Liver (tissue), 8 donors: ENCODE measurements at regions not wholly inside any gene's neighbourhood (a gene's known extent, or its start where the extent isn't known, plus 50 kb on each side); places are given as distances from the start of the nearest gene placed in this dataset.

ENCODE experiments used
- DNase-seq: peaks from one replicate; pipeline ENCODE4 v3.0.0-alpha.2; 2017; ENCODE audit warnings: low spot score
- H3K27ac ChIP-seq, 2 donors: one replicate each; pipeline ENCODE4 v1.7.0; 2013; ENCODE audit warnings: inconsistent platforms in 2 of 2, low read length in 2 of 2, control low read depth in 1 of 2, low read depth in 1 of 2, mild to moderate bottlenecking in 1 of 2
- H3K27me3 ChIP-seq, 4 donors: one replicate each; pipeline versions ENCODE4 v1.6.1 to v1.7.0; 2013; ENCODE audit warnings: low read length in 3 of 4, inconsistent platforms in 1 of 4, mild to moderate bottlenecking in 1 of 4, moderate library complexity in 1 of 4; ENCODE audit not compliant: control insufficient read depth in 4 of 4, insufficient read depth in 4 of 4
- H3K36me3 ChIP-seq, 4 donors: one replicate each; pipeline versions ENCODE4 v1.6.1 to v1.7.0; 2013; ENCODE audit warnings: low read length in 3 of 4, mild to moderate bottlenecking in 3 of 4, low read depth in 1 of 4, moderate library complexity in 1 of 4; ENCODE audit not compliant: control insufficient read depth in 4 of 4, insufficient read depth in 3 of 4
- H3K4me1 ChIP-seq, 4 donors: one replicate each; pipeline versions ENCODE4 v1.6.1 to v1.7.0; 2013; ENCODE audit warnings: low read length in 3 of 4, mild to moderate bottlenecking in 3 of 4, moderate library complexity in 1 of 4; ENCODE audit not compliant: control insufficient read depth in 4 of 4, insufficient read depth in 4 of 4
- H3K4me3 ChIP-seq, 3 donors: one replicate each; pipeline versions ENCODE4 v1.6.1 to v1.7.0; 2013; ENCODE audit warnings: low read length in 3 of 3, control low read depth in 1 of 3, low read depth in 1 of 3, mild to moderate bottlenecking in 1 of 3
- H3K9ac ChIP-seq, 2 donors: one replicate each; pipeline ENCODE4 v1.7.0; 2013; ENCODE audit warnings: low read length in 2 of 2, mild to moderate bottlenecking in 2 of 2, moderate library complexity in 2 of 2, control low read depth in 1 of 2, low read depth in 1 of 2
- H3K9me3 ChIP-seq, 4 donors: one replicate each; pipeline versions ENCODE4 v1.6.1 to v1.7.0; 2013; ENCODE audit warnings: low read length in 3 of 4; ENCODE audit not compliant: control insufficient read depth in 4 of 4
- FOXA1 ChIP-seq: IDR thresholded peaks from 2 replicates; pipeline ENCODE4 v1.6.1; 2016; ENCODE audit warnings: antibody characterized with exemption
- FOXA2 ChIP-seq: IDR thresholded peaks from 2 replicates; pipeline ENCODE4 v1.6.1; 2016; ENCODE audit warnings: antibody characterized with exemption
- GABPA ChIP-seq, 2 donors: IDR thresholded peaks in 1 of 2; conservative IDR thresholded peaks in 1 of 2; 2 replicates each; pipeline ENCODE4 v1.6.1; 2016; ENCODE audit warnings: antibody characterized with exemption in 2 of 2, mild to moderate bottlenecking in 1 of 2, moderate library complexity in 1 of 2
- HNF4A ChIP-seq, 2 donors: conservative IDR thresholded peaks; 2 replicates each; pipeline ENCODE4 v1.6.1; 2016; ENCODE audit warnings: antibody characterized with exemption in 2 of 2, mild to moderate bottlenecking in 2 of 2
- HNF4G ChIP-seq: IDR thresholded peaks from 2 replicates; pipeline ENCODE4 v1.6.1; 2016; ENCODE audit warnings: antibody characterized with exemption
- JUND ChIP-seq, 2 donors: IDR thresholded peaks; 2 replicates each; pipeline ENCODE4 v1.6.1; 2016; ENCODE audit warnings: antibody characterized with exemption in 2 of 2
- NR2F2 ChIP-seq: IDR thresholded peaks from 2 replicates; pipeline ENCODE4 v1.6.1; 2016; ENCODE audit warnings: antibody characterized with exemption
- RAD21 ChIP-seq, 2 donors: IDR thresholded peaks; 2 replicates each; pipeline ENCODE4 v1.6.1; 2016; ENCODE audit warnings: antibody characterized with exemption in 2 of 2, mild to moderate bottlenecking in 2 of 2
- RXRA ChIP-seq, 2 donors: IDR thresholded peaks; 2 replicates each; pipeline ENCODE4 v1.6.1; 2017 to 2018; ENCODE audit warnings: antibody characterized with exemption in 2 of 2, mild to moderate bottlenecking in 1 of 2
- SP1 ChIP-seq: IDR thresholded peaks from 2 replicates; pipeline ENCODE4 v1.6.1; 2018; ENCODE audit warnings: antibody characterized with exemption, mild to moderate bottlenecking
- YY1 ChIP-seq: IDR thresholded peaks from 2 replicates; pipeline ENCODE4 v1.6.1; 2016; ENCODE audit warnings: antibody characterized with exemption, mild to moderate bottlenecking
- WGBS: extraction: QIAGEN DNeasy Blood & Tissue Kit; methylation state at CpG from one replicate; pipeline ENCODE4 v1.1.7; 2013; 5-methylcytosine and 5-hydroxymethylcytosine counted together
- TF ChIP-seq, protein P1 (sequence below): IDR thresholded peaks from 2 replicates; pipeline ENCODE4 v1.6.1; 2016; ENCODE audit warnings: antibody characterized with exemption
- TF ChIP-seq, protein P2 (sequence below): fragments of 150-350 bp; IDR thresholded peaks from 2 replicates; pipeline ENCODE4 v1.5.1; 2017; ENCODE audit warnings: improper control_type of control experiment, low read depth, low read length; ENCODE audit not compliant: missing input control
- TF ChIP-seq, protein P3 (sequence below): IDR thresholded peaks from 2 replicates; pipeline ENCODE4 v1.6.1; 2016; ENCODE audit warnings: antibody characterized with exemption
- TF ChIP-seq, protein P4 (sequence below): IDR thresholded peaks from 2 replicates; pipeline ENCODE4 v1.6.1; 2016; ENCODE audit warnings: antibody characterized with exemption, mild to moderate bottlenecking
- donor health status: healthy.
- donor health status: healthy.
- donor health status: healthy.
- donor health status: healthy.
- donor health status: healthy.

DNA sequence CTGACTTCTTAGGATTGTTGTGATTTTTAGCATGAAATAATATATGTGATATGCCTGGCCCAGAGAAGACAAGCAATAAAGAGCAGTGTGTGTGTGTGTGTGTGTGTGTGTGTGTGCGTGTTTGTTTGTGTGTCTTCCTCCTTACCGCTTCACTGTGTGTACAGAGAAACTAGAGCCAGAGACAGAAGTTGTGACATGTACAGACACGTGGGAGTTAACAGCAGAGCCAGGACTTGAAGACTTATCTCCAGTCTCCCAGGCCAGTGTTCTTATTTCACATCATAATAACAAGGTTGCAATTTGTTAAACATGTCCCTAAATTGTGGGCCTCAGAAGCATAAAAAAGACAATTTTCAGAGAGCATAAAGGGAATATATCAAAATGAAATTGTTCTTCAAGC is 192.0 kb upstream of the JUN start:
- no peak for DNase-seq
- H3K9ac ChIP-seq: no peak overlapping the region
- no peaks in the 10 kb centered on the region for H3K36me3 ChIP-seq
- H3K27ac ChIP-seq: no peak overlapping the region
- 52% methylated on average over 3 of the region's 3 CpGs for WGBS
- H3K27me3 ChIP-seq: no peaks in the 10 kb centered on the region
- no peak for TF ChIP-seq YY1
- no peak for TF ChIP-seq HNF4G
- TF ChIP-seq, protein P1, sequence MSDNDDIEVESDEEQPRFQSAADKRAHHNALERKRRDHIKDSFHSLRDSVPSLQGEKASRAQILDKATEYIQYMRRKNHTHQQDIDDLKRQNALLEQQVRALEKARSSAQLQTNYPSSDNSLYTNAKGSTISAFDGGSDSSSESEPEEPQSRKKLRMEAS: no peak
- TF ChIP-seq FOXA1: no peak
- TF ChIP-seq RAD21 (IDR thresholded peaks at IDR 0.05): no peak
- TF ChIP-seq GABPA (IDR thresholded peaks at IDR 0.05 in 1 of 2, conservative IDR thresholded peaks at IDR 0.05 in 1 of 2): no peak
- no peak for TF ChIP-seq RXRA (IDR thresholded peaks at IDR 0.05)
- no peak for TF ChIP-seq NR2F2
- TF ChIP-seq JUND (IDR thresholded peaks at IDR 0.05): no peak
- TF ChIP-seq, protein P2, sequence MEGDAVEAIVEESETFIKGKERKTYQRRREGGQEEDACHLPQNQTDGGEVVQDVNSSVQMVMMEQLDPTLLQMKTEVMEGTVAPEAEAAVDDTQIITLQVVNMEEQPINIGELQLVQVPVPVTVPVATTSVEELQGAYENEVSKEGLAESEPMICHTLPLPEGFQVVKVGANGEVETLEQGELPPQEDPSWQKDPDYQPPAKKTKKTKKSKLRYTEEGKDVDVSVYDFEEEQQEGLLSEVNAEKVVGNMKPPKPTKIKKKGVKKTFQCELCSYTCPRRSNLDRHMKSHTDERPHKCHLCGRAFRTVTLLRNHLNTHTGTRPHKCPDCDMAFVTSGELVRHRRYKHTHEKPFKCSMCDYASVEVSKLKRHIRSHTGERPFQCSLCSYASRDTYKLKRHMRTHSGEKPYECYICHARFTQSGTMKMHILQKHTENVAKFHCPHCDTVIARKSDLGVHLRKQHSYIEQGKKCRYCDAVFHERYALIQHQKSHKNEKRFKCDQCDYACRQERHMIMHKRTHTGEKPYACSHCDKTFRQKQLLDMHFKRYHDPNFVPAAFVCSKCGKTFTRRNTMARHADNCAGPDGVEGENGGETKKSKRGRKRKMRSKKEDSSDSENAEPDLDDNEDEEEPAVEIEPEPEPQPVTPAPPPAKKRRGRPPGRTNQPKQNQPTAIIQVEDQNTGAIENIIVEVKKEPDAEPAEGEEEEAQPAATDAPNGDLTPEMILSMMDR: no peak
- no peak for TF ChIP-seq FOXA2
- H3K4me1 ChIP-seq: peaks cover 0 to 9% (median 5%) of the 10 kb centered on the region in 4 donors
- no peak overlapping the region for H3K4me3 ChIP-seq
- H3K9me3 ChIP-seq: no peaks in the 10 kb centered on the region

DNA sequence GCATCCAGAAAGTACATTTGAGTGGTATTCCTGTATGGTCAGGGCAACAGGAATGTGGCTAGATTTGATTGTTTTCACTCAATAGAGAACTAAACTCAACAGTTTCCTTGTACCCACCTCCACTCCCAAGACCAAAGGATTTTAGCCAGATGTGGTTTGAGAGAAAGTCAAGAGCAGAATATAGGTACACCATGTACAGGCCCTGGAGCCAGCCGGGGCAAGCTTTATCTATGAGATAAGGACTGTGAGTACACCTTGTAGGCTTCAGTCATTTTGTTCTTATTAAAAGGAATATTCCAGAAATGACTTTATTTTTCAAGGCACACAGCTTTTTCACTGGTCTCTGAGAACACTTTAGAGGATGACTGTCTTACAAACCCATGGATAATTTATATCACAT is 192.4 kb upstream of the JUN start:
- Histone ChIP-seq H3K27me3 (no peaks in the 10 kb centered on the region), H3K36me3 (no peaks in the 10 kb centered on the region), H3K4me3 (no peak overlapping the region), H3K9me3 (no peaks in the 10 kb centered on the region), H3K9ac (no peak overlapping the region), H3K27ac (no peak overlapping the region), H3K4me1 (peaks cover 0 to 6% (median 3%) of the 10 kb centered on the region in 4 donors)
- no peak for TF ChIP-seq JUND (IDR thresholded peaks at IDR 0.05)
- no peak for TF ChIP-seq HNF4A (conservative IDR thresholded peaks at IDR 0.05)
- TF ChIP-seq RAD21 (IDR thresholded peaks at IDR 0.05): no peak
- TF ChIP-seq, protein P3, sequence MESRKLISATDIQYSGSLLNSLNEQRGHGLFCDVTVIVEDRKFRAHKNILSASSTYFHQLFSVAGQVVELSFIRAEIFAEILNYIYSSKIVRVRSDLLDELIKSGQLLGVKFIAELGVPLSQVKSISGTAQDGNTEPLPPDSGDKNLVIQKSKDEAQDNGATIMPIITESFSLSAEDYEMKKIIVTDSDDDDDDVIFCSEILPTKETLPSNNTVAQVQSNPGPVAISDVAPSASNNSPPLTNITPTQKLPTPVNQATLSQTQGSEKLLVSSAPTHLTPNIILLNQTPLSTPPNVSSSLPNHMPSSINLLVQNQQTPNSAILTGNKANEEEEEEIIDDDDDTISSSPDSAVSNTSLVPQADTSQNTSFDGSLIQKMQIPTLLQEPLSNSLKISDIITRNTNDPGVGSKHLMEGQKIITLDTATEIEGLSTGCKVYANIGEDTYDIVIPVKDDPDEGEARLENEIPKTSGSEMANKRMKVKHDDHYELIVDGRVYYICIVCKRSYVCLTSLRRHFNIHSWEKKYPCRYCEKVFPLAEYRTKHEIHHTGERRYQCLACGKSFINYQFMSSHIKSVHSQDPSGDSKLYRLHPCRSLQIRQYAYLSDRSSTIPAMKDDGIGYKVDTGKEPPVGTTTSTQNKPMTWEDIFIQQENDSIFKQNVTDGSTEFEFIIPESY: no peak
- no peak for TF ChIP-seq SP1
- TF ChIP-seq, protein P2: no peak
- TF ChIP-seq, protein P4, sequence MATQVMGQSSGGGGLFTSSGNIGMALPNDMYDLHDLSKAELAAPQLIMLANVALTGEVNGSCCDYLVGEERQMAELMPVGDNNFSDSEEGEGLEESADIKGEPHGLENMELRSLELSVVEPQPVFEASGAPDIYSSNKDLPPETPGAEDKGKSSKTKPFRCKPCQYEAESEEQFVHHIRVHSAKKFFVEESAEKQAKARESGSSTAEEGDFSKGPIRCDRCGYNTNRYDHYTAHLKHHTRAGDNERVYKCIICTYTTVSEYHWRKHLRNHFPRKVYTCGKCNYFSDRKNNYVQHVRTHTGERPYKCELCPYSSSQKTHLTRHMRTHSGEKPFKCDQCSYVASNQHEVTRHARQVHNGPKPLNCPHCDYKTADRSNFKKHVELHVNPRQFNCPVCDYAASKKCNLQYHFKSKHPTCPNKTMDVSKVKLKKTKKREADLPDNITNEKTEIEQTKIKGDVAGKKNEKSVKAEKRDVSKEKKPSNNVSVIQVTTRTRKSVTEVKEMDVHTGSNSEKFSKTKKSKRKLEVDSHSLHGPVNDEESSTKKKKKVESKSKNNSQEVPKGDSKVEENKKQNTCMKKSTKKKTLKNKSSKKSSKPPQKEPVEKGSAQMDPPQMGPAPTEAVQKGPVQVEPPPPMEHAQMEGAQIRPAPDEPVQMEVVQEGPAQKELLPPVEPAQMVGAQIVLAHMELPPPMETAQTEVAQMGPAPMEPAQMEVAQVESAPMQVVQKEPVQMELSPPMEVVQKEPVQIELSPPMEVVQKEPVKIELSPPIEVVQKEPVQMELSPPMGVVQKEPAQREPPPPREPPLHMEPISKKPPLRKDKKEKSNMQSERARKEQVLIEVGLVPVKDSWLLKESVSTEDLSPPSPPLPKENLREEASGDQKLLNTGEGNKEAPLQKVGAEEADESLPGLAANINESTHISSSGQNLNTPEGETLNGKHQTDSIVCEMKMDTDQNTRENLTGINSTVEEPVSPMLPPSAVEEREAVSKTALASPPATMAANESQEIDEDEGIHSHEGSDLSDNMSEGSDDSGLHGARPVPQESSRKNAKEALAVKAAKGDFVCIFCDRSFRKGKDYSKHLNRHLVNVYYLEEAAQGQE: no peak
- no peak for TF ChIP-seq FOXA1
- WGBS: 43% methylated on average over 1 of the region's 1 CpG
- no peak for DNase-seq
